OCI-LY7 (cell line): ENCODE measurements at regions not wholly inside any gene's neighbourhood (a gene's known extent, or its start where the extent isn't known, plus 50 kb on each side); places are given as distances from the start of the nearest gene placed in this dataset.
A peak's percentile ranks its signal among the peaks of the same experiment; 100 is the strongest.

Experiments used
- BruUV-seq: library from RNA; stranded (reverse); fragments of 400-500 nt; replicated peaks from 2 replicates; lab custom pipeline; 2021; lab: Mats Ljungman, UMichigan
- CTCF ChIA-PET: fragments of 300-600 bp; sonication (Branson Sonifier 250); formaldehyde crosslinking; loops from one replicate; lab custom pipeline; 2022; ENCODE audit warnings: antibody characterized with exemption; ENCODE audit not compliant: unreplicated experiment; lab: Charles Lee
- POLR2A ChIA-PET: fragments of 300-600 bp; sonication (Branson Sonifier 250); formaldehyde crosslinking; loops from one replicate; lab custom pipeline; 2022; ENCODE audit warnings: antibody characterized with exemption; lab: Charles Lee
- DNase-seq: peaks from one replicate; pipeline ENCODE4 v3.0.0-alpha.2; 2015; ENCODE audit warnings: low spot score
- H2AFZ ChIP-seq: fragments of 200-600 bp; sonication (generic), shearing (Covaris generic); 2 replicates; pipeline ENCODE4 v1.6.1; 2014; ENCODE audit warnings: mild to moderate bottlenecking, antibody characterized with exemption, low read length, moderate library complexity
- H3K27ac ChIP-seq: fragments of 200-600 bp; sonication (generic); 2 replicates; pipeline ENCODE4 v1.5.1; 2014; ENCODE audit warnings: mixed run types, low read depth, mild to moderate bottlenecking, moderate library complexity, low read length, inconsistent platforms; ENCODE audit not compliant: poor library complexity, severe bottlenecking
- H3K36me3 ChIP-seq: fragments of 200-600 bp; sonication (generic); 2 replicates; pipeline ENCODE4 v1.6.1; 2014; ENCODE audit warnings: mild to moderate bottlenecking, antibody characterized with exemption, low read length, moderate library complexity, mixed read lengths; ENCODE audit not compliant: insufficient read depth
- H3K4me1 ChIP-seq: fragments of 200-600 bp; sonication (generic); 2 replicates; pipeline ENCODE4 v1.5.1; 2014; ENCODE audit warnings: mild to moderate bottlenecking, low read length; ENCODE audit not compliant: insufficient read depth, poor library complexity, severe bottlenecking
- H3K4me2 ChIP-seq: fragments of 200-600 bp; sonication (generic); 2 replicates; pipeline ENCODE4 v1.6.1; 2014; ENCODE audit warnings: mild to moderate bottlenecking, low read length
- H3K4me3 ChIP-seq: fragments of 200-600 bp; sonication (generic); 2 replicates; pipeline ENCODE4 v1.5.1; 2014; ENCODE audit warnings: mild to moderate bottlenecking, low read depth, low read length; ENCODE audit not compliant: poor library complexity, severe bottlenecking
- H3K79me2 ChIP-seq: fragments of 200-600 bp; sonication (generic); 2 replicates; pipeline ENCODE4 v1.6.1; 2016; ENCODE audit warnings: low read depth, mild to moderate bottlenecking, low read length, moderate library complexity, mixed read lengths; ENCODE audit not compliant: insufficient read depth
- H3K9me2 ChIP-seq: fragments of 200-600 bp; sonication (generic); 2 replicates; pipeline ENCODE4 v1.6.1; 2016; ENCODE audit warnings: mild to moderate bottlenecking, low read length, mixed read lengths; ENCODE audit not compliant: insufficient read depth
- H3K9me3 ChIP-seq: fragments of 200-600 bp; sonication (generic); 2 replicates; pipeline ENCODE4 v1.6.1; 2014; ENCODE audit warnings: mild to moderate bottlenecking, mixed run types, low read length, mixed read lengths
- H4K20me1 ChIP-seq: fragments of 200-600 bp; sonication (generic); 2 replicates; pipeline ENCODE4 v1.6.1; 2014; ENCODE audit warnings: mild to moderate bottlenecking, antibody characterized with exemption, low read length, moderate library complexity, mixed read lengths; ENCODE audit not compliant: insufficient read depth
- EZH2phosphoT487 ChIP-seq: fragments of 200-600 bp; sonication (generic); IDR thresholded peaks from 2 replicates; pipeline ENCODE4 v1.6.1; 2018; ENCODE audit warnings: low read depth, borderline replicate concordance, mild to moderate bottlenecking, mixed run types, antibody characterized with exemption, low read length, moderate library complexity, mixed read lengths
- intact Hi-C: fragments of 100-400 bp; cut with micrococcal nuclease; formaldehyde crosslinking; loops from one replicate; pipeline ENCODE4 v1.10.0; 2022; ENCODE audit not compliant: unreplicated experiment
- TF ChIP-seq, protein P1 (sequence below): fragments of 200-600 bp; sonication (generic); conservative IDR thresholded peaks from 2 replicates; pipeline ENCODE4 v1.5.1; 2014; ENCODE audit warnings: mild to moderate bottlenecking, antibody characterized with exemption, low read length, moderate library complexity, mixed read lengths

- no TSS peak for BruUV-seq
- intact Hi-C loops: loop anchor here (5.0 kb wide), 2 partner anchors 89 to 106 kb away; no protein-coding TSS in a partner anchor
- CTCF ChIA-PET: no interaction called here
Measured at GRCh38 chr7:98748090-98748489, 121.7 kb downstream of the TMEM130 start.

GRCh38 chr7:98753176-98753575, 116.6 kb downstream of the TMEM130 start:
- H3K9me3 ChIP-seq: no peaks in the 10 kb centered on the region
- no peak for DNase-seq
- no peaks in the 10 kb centered on the region; the same call in 1 of the 2 replicates for H4K20me1 ChIP-seq
- no peak overlapping the region for H3K27ac ChIP-seq
- intact Hi-C loops: no loop called here
- no peak overlapping the region for H3K4me2 ChIP-seq
- CTCF ChIA-PET: interaction anchor here (0.6 kb wide), 1 partner anchor 86 kb away, joined by 3 read pairs; no protein-coding TSS in a partner anchor
- H3K4me1 ChIP-seq: peaks cover 5% of the 10 kb centered on the region
- H3K79me2 ChIP-seq: no peaks in the 10 kb centered on the region
- no peak overlapping the region for H3K4me3 ChIP-seq
- no peaks in the 10 kb centered on the region for H3K36me3 ChIP-seq
- no peaks in the 10 kb centered on the region for H3K9me2 ChIP-seq
- H2AFZ ChIP-seq: no peak overlapping the region
- TF ChIP-seq, protein P1, sequence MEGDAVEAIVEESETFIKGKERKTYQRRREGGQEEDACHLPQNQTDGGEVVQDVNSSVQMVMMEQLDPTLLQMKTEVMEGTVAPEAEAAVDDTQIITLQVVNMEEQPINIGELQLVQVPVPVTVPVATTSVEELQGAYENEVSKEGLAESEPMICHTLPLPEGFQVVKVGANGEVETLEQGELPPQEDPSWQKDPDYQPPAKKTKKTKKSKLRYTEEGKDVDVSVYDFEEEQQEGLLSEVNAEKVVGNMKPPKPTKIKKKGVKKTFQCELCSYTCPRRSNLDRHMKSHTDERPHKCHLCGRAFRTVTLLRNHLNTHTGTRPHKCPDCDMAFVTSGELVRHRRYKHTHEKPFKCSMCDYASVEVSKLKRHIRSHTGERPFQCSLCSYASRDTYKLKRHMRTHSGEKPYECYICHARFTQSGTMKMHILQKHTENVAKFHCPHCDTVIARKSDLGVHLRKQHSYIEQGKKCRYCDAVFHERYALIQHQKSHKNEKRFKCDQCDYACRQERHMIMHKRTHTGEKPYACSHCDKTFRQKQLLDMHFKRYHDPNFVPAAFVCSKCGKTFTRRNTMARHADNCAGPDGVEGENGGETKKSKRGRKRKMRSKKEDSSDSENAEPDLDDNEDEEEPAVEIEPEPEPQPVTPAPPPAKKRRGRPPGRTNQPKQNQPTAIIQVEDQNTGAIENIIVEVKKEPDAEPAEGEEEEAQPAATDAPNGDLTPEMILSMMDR: no peak
- TF ChIP-seq EZH2phosphoT487: no peak
- no TSS peak for BruUV-seq
- POLR2A ChIA-PET: interaction anchor here (0.6 kb wide), 1 partner anchor 676 kb away, joined by 3 read pairs; no protein-coding TSS in a partner anchor

More at GRCh38 chr7:98748090-98748489, 121.7 kb downstream of the TMEM130 start:
- Histone ChIP-seq H3K4me1 (no peaks in the 10 kb centered on the region), H3K4me2 (no peak overlapping the region), H4K20me1 (no peaks in the 10 kb centered on the region), H3K27ac (no peak overlapping the region), H3K36me3 (no peaks in the 10 kb centered on the region), H3K9me2 (no peaks in the 10 kb centered on the region), H3K79me2 (no peaks in the 10 kb centered on the region), H3K4me3 (no peak overlapping the region), H3K9me3 (no peaks in the 10 kb centered on the region), H2AFZ (no peak overlapping the region)
- DNase-seq: no peak
- POLR2A ChIA-PET: no interaction called here
- TF ChIP-seq, protein P1: no peak
- no peak for TF ChIP-seq EZH2phosphoT487

DNA sequence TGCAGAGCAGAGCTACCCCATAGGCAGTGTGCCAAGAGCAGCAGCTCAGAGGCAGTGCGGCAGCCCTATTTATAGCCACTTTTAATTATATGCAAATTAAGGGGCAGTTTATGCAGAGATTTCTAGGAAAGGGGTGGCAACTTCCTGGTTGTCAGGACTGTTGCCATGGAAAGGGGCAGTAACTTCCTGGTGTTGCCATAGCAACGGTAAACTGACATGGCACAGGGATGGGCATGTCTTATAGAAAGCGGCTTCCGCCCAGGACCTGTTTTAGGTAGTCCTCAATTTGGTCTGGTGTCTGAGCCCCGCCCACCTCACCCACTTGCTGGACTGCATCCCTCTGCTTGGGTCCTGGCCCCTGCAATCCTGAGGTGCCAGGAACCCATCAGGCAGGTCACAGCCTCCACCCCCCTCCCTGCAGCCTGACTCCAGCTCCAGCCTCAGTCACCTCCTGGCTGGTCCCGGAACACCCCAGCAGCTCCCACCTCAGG, 115.8 kb downstream of the TMEM130 start:
- no peaks in the 10 kb centered on the region for H3K36me3 ChIP-seq
- H3K4me2 ChIP-seq: no peak overlapping the region
- ChIA-PET POLR2A (interaction anchor here (0.6 kb wide), 1 partner anchor 26 kb away, joined by 5 read pairs; no protein-coding TSS in a partner anchor), CTCF (no interaction called here)
- no peaks in the 10 kb centered on the region; the same call in 1 of the 2 replicates for H4K20me1 ChIP-seq
- no peak overlapping the region for H2AFZ ChIP-seq
- no peaks in the 10 kb centered on the region for H3K9me2 ChIP-seq
- intact Hi-C loops: no loop called here
- H3K4me1 ChIP-seq: peaks cover 5% of the 10 kb centered on the region
- BruUV-seq: no TSS peak
- no peaks in the 10 kb centered on the region for H3K79me2 ChIP-seq
- no peak for TF ChIP-seq EZH2phosphoT487
- TF ChIP-seq, protein P1: no peak
- H3K27ac ChIP-seq: no peak overlapping the region
- DNase-seq: peak; percentile 53
- H3K4me3 ChIP-seq: no peak overlapping the region
- 0 out of 2 replicates have a peak, but pooled peaks cover 4% of the 10 kb centered on the region for H3K9me3 ChIP-seq
